ENCODE measurements at regions not wholly inside any gene's neighbourhood (a gene's known extent, or its start where the extent isn't known, plus 50 kb on each side); places are given as distances from the start of the nearest gene placed in this dataset.

GRCh38 chr5:97355775-97356174 lies 172.7 kb upstream of the RIOK2 start:
- DNase-seq (ENCODE audit: low read depth, low spot score): no peak
- in situ Hi-C loops (cut with HindIII; ENCODE audit: low pct_unique_long_range_greater_than_20kb, low sequenced_read_pairs): no loop called here
- no peak for TF ChIP-seq POLR2AphosphoS5 (IDR thresholded peaks at IDR 0.05; ENCODE audit: low read depth, low read length)
- no peak for TF ChIP-seq SIN3A (IDR thresholded peaks at IDR 0.05; ENCODE audit: borderline replicate concordance, insufficient read depth, low read depth, low read length)
- no peak for TF ChIP-seq CTCF (IDR thresholded peaks at IDR 0.05)
- no peak for TF ChIP-seq TCF7L2 (IDR thresholded peaks at IDR 0.05; ENCODE audit: low read depth, low read length)
- TF ChIP-seq REST (IDR thresholded peaks at IDR 0.05; ENCODE audit: insufficient read depth in 1 of 2, low read depth in 2 of 2, low read length in 1 of 2): no peak
- H3K4me1 ChIP-seq (ENCODE audit: control insufficient read depth, insufficient read depth, low read length): no peaks in the 10 kb centered on the region
- CTCF ChIA-PET: no interaction called here
- POLR2A ChIA-PET: interaction anchor here (0.6 kb wide), 1 partner anchor 418 kb away, joined by 3 read pairs; no protein-coding TSS in a partner anchor
- intact Hi-C loops (cut with micrococcal nuclease; ENCODE audit: unreplicated experiment): no loop called here
- no peak overlapping the region for H3K4me3 ChIP-seq (ENCODE audit: low read depth in 2 of 2, low read length in 2 of 2)
- BruUV-seq (replicated peaks): no TSS peak
- H3K27ac ChIP-seq (ENCODE audit: low read length): no peak overlapping the region
- no peaks in the 10 kb centered on the region for H3K27me3 ChIP-seq (ENCODE audit: control insufficient read depth, insufficient read depth, low read length)
- ATAC-seq: no peak
- H3K36me3 ChIP-seq (ENCODE audit: control insufficient read depth, insufficient read depth, low read length): no peaks in the 10 kb centered on the region
- no peaks in the 10 kb centered on the region for H3K9me3 ChIP-seq (ENCODE audit: control insufficient read depth, insufficient read depth, low read depth, low read length)

GRCh38 chr5:97363577-97363976 lies 180.5 kb upstream of the RIOK2 start:
- H3K36me3 ChIP-seq (ENCODE audit: control insufficient read depth, insufficient read depth, low read length): no peaks in the 10 kb centered on the region
- no peak for ATAC-seq
- no TSS peak for BruUV-seq (replicated peaks)
- no peak overlapping the region for H3K4me3 ChIP-seq (ENCODE audit: low read depth in 2 of 2, low read length in 2 of 2)
- no peak overlapping the region for H3K27ac ChIP-seq (ENCODE audit: low read length)
- H3K4me1 ChIP-seq (ENCODE audit: control insufficient read depth, insufficient read depth, low read length): no peaks in the 10 kb centered on the region
- H3K27me3 ChIP-seq (ENCODE audit: control insufficient read depth, insufficient read depth, low read length): no peaks in the 10 kb centered on the region
- CTCF ChIA-PET: no interaction called here
- POLR2A ChIA-PET: no interaction called here
- intact Hi-C loops (cut with micrococcal nuclease; ENCODE audit: unreplicated experiment) (no loop called here), in situ Hi-C loops (cut with HindIII; ENCODE audit: low pct_unique_long_range_greater_than_20kb, low sequenced_read_pairs) (no loop called here)
- no peaks in the 10 kb centered on the region for H3K9me3 ChIP-seq (ENCODE audit: control insufficient read depth, insufficient read depth, low read depth, low read length)
- no peak for DNase-seq (ENCODE audit: low read depth, low spot score)
- TF ChIP-seq TCF7L2 (IDR thresholded peaks at IDR 0.05; ENCODE audit: low read depth, low read length): no peak
- no peak for TF ChIP-seq POLR2AphosphoS5 (IDR thresholded peaks at IDR 0.05; ENCODE audit: low read depth, low read length)

- POLR2A ChIA-PET: no interaction called here
- Histone ChIP-seq H3K27me3 (ENCODE audit: control insufficient read depth, insufficient read depth, low read length) (no peaks in the 10 kb centered on the region), H3K9me3 (ENCODE audit: control insufficient read depth, insufficient read depth, low read depth, low read length) (no peaks in the 10 kb centered on the region), H3K4me3 (ENCODE audit: low read depth in 2 of 2, low read length in 2 of 2) (no peak overlapping the region), H3K4me1 (ENCODE audit: control insufficient read depth, insufficient read depth, low read length) (no peaks in the 10 kb centered on the region), H3K27ac (ENCODE audit: low read length) (no peak overlapping the region), H3K36me3 (ENCODE audit: control insufficient read depth, insufficient read depth, low read length) (no peaks in the 10 kb centered on the region)
- no peak for TF ChIP-seq REST (IDR thresholded peaks at IDR 0.05; ENCODE audit: insufficient read depth in 1 of 2, low read depth in 2 of 2, low read length in 1 of 2)
- no peak for TF ChIP-seq CTCF (IDR thresholded peaks at IDR 0.05)
- TF ChIP-seq SIN3A (IDR thresholded peaks at IDR 0.05; ENCODE audit: borderline replicate concordance, insufficient read depth, low read depth, low read length): no peak
- TF ChIP-seq POLR2AphosphoS5 (IDR thresholded peaks at IDR 0.05; ENCODE audit: low read depth, low read length): no peak
- no peak for TF ChIP-seq TCF7L2 (IDR thresholded peaks at IDR 0.05; ENCODE audit: low read depth, low read length)
- BruUV-seq (replicated peaks): no TSS peak
- DNase-seq (ENCODE audit: low read depth, low spot score) (no peak), ATAC-seq (no peak)
- in situ Hi-C loops (cut with HindIII; ENCODE audit: low pct_unique_long_range_greater_than_20kb, low sequenced_read_pairs): no loop called here
- CTCF ChIA-PET: no interaction called here
- intact Hi-C loops (cut with micrococcal nuclease; ENCODE audit: unreplicated experiment): no loop called here
Measured at GRCh38 chr5:97364731-97365130, 181.7 kb upstream of the RIOK2 start.
